RWPE1 (cell line): ENCODE measurements at regions not wholly inside any gene's neighbourhood (a gene's known extent, or its start where the extent isn't known, plus 50 kb on each side); places are given as distances from the start of the nearest gene placed in this dataset.

Source experiments
- CTCF ChIA-PET: fragments of 350-600 bp; sonication (Branson Sonifier 250); formaldehyde crosslinking; extraction: SDS; loops from one replicate; lab custom pipeline; 2021; lab: Yijun Ruan, JAX
- POLR2A ChIA-PET: fragments of 400-600 bp; formaldehyde crosslinking; extraction: SDS; loops from one replicate; lab custom pipeline; 2020; ENCODE audit warnings: antibody characterized with exemption; ENCODE audit not compliant: low non-redundant PET; lab: Yijun Ruan, JAX
- DNase-seq: peaks from one replicate; pipeline ENCODE4 v3.0.0; 2012; ENCODE audit warnings: low spot score
- H3K27ac ChIP-seq: fragments of 450-650 bp; 2 replicates; pipeline ENCODE4 v1.5.1; 2017
- CTCF ChIP-seq: fragments of 450-650 bp; conservative IDR thresholded peaks from 2 replicates; pipeline ENCODE4 v1.5.1; 2017; ENCODE audit warnings: low read depth, mild to moderate bottlenecking

GRCh38 chr7:57204411-57204811 is 72.2 kb upstream of the ZNF479 start:
- ChIA-PET CTCF (no interaction called here), POLR2A (no interaction called here)
- no peak for TF ChIP-seq CTCF
- H3K27ac ChIP-seq: no peak overlapping the region
- no peak for DNase-seq

- H3K27ac ChIP-seq: no peak overlapping the region
- CTCF ChIA-PET: no interaction called here
- no peak for DNase-seq
- POLR2A ChIA-PET: no interaction called here
- no peak for TF ChIP-seq CTCF
These were observed 72.8 kb upstream of the ZNF479 start for GRCh38 chr7:57205000-57205399.

GRCh38 chr7:57207836-57208235 is 75.6 kb upstream of the ZNF479 start:
- POLR2A ChIA-PET: no interaction called here
- TF ChIP-seq CTCF: no peak
- CTCF ChIA-PET: no interaction called here

GRCh38 chr7:57210212-57210611 is 78.0 kb upstream of the ZNF479 start:
- TF ChIP-seq CTCF: no peak
- DNase-seq: no peak
- H3K27ac ChIP-seq: no peak overlapping the region
- POLR2A ChIA-PET: no interaction called here
- CTCF ChIA-PET: no interaction called here

More at GRCh38 chr7:57207836-57208235, 75.6 kb upstream of the ZNF479 start:
- no peak for DNase-seq
- H3K27ac ChIP-seq: no peak overlapping the region

GRCh38 chr7:57210871-57211270 is 78.6 kb upstream of the ZNF479 start:
- no peak overlapping the region for H3K27ac ChIP-seq
- CTCF ChIA-PET: no interaction called here
- DNase-seq: no peak
- TF ChIP-seq CTCF: no peak
- POLR2A ChIA-PET: no interaction called here

- no peak overlapping the region for H3K27ac ChIP-seq
- no peak for TF ChIP-seq CTCF
- ChIA-PET POLR2A (no interaction called here), CTCF (no interaction called here)
- DNase-seq: no peak
These were observed 79.3 kb upstream of the ZNF479 start for GRCh38 chr7:57211428-57212100.
